HPDE6-E6E7 (cell line): ENCODE measurements at regions not wholly inside any gene's neighbourhood (a gene's known extent, or its start where the extent isn't known, plus 50 kb on each side); places are given as distances from the start of the nearest gene placed in this dataset.

Source experiments
- DNase-seq: peaks from one replicate; pipeline ENCODE4 v3.0.0; 2011; ENCODE audit warnings: missing footprints; ENCODE audit errors: extremely low spot score

DNA sequence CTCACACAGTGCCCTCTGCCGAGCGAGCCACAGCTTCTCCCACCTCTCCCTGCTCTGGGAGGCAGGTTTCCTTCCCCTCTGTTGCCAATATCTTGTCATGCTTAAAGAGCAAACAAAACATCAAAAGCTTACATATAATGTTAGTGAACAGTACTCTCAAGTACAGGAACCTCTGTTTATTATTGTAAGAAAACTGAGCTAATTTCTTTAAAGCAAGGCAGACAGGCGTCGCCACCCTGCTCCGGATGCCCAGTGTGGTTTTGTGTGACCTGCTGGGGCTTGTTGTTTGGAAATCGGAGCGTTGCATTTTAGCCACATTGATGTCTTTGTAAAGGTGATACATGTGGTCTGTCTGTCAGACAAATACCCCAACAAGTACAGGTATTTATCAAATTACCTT, 401.4 kb upstream of the IRX1 start:
- DNase-seq: no peak

DNA sequence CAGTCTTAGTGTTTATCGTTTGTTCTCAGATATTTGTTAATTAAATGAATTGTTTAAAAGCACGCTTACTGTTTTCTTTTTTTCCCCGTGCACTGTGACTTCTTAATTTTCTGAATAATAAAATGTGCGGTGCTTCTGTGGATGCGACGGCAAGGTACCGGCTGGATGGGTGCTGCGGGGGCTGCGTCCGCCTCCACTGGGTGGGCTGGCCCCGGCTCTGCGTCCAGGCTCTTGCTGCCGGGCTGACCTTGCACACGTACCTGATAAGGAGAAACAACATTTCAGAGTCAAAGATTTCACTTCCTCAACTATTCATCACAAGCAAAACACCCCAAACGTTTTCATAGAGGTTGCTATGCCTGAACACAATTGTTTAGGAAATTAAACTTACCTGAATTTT, 404.0 kb upstream of the IRX1 start:
- no peak for DNase-seq

DNA sequence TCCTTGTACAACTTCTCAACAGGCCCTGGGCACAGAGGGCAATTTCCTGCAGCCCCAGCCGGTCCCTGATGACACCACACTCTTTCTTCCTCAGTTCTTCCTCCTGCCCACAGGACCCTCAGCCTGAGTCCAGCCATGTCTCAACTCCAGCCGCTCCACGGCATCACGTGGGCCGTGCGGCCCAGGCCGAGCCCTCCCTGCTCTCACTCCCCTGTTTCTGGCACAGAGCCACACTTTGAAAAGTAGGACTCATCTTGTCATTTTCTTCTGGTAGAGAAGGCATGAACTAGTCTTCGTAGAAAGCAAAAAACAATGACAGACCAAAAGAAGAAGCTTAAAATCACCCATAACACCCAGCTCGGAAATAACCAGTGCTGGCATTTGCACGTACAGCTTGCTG, 404.7 kb upstream of the IRX1 start:
- DNase-seq: no peak

DNA sequence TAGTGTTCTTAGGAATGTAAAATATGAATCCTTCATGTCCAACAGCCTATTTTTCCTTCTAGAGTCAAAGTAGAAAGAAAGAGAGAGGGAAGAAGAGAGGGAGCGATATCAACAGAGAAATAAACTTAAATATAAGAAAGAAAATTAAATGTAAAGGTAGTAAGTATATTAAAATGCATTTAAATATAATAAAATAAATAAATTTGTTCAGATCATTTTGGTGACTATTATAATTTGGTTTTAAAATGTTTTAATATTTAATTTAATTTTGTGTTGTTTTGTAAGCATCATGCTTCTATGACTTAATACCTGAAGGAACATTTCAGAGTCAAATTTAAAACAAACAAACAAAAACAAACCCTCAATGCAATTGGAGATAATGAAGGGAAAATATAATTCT, 405.2 kb upstream of the IRX1 start:
- DNase-seq: no peak

GRCh38 chr5:3187771-3188425, 407.7 kb upstream of the IRX1 start:
- no peak for DNase-seq

- no peak for DNase-seq
These were observed 408.8 kb upstream of the IRX1 start for GRCh38 chr5:3186736-3187405.

- DNase-seq: no peak
These were observed 409.5 kb upstream of the IRX1 start for GRCh38 chr5:3186156-3186555.

DNA sequence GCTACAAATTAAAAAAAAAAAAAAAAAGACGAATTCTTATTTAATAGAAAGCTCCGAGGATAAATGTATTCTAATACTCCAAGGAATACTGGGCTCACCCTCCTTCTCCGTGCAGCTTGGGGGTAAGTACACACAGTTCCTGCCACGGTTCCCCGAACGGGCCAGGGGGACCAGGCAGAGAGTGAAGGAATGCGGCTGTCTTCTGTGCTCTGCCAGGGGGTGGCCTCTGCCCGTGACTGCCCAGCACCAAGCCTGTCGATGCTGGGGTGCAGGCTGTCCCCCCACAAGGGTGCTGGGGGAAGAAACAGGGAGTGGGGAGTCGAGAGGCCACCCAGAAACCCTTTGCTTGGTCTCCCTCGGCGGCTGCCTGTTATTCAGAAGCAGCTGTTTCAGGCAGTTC, 410.1 kb upstream of the IRX1 start:
- no peak for DNase-seq

GRCh38 chr5:3182133-3182876, 413.3 kb upstream of the IRX1 start:
- DNase-seq: no peak

DNA sequence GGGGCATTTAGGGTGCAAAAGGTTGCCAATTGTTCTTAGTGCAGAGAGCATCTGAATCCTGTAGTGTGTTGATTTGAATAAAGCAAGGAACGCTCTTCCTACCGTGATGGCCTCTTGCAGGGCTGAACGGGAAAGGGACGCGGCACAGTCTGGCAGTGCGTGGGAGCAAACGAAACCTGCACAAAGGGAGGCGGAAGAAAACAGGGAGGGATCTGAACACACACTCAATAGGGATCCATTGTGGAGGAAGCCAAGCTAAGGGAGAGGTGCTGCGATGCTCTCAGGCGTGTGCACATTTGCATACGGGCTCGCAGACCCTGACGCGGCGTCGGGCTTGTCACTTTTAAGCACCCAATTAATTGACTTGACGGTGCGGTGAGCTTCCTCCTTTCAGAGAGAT, 414.0 kb upstream of the IRX1 start:
- no peak for DNase-seq

DNA sequence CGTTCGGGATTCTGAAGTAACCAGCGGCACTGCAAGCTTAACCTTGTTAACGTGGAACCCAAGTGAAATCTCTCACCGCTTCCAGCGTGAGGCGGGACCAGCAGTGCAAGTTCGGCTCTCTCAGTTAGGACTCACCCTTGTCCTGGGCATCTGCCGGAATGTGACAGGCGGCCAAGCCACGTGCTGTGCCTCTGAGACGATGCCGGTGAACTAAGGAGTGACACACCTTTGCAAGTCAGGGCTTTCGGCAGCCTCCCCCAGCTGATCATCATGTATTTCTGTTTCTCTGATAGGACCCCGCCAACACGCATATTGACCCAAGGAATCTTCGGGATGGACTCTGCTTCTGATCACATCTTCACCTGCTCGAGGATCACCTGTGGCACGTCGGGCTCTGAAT, 415.0 kb upstream of the IRX1 start:
- DNase-seq: no peak

- DNase-seq: no peak
These were observed 416.4 kb upstream of the IRX1 start for GRCh38 chr5:3179220-3179619.

- DNase-seq: no peak
These were observed 418.3 kb upstream of the IRX1 start for GRCh38 chr5:3177338-3177737.

- DNase-seq: no peak
These were observed 420.2 kb upstream of the IRX1 start for GRCh38 chr5:3175416-3175815.

DNA sequence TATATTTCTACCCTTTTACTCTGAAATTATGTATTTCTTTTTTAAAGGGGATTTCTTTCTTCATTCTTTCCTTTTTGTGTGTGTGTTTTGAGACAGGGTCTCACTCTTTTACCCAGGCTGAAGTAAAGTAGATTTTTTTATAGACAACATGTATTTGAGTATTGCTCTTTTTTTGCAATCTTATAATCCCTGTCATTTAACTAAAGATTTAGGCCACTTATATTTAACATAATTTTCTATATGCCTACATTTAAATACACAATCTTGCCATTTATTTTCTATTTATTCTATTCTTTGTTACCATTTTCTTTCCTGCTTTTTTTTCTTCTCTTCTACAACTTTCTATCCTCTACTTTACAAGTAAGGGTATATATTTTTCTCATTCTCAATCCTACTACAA, 416.0 kb upstream of the IRX2 start:
- no peak for DNase-seq

DNA sequence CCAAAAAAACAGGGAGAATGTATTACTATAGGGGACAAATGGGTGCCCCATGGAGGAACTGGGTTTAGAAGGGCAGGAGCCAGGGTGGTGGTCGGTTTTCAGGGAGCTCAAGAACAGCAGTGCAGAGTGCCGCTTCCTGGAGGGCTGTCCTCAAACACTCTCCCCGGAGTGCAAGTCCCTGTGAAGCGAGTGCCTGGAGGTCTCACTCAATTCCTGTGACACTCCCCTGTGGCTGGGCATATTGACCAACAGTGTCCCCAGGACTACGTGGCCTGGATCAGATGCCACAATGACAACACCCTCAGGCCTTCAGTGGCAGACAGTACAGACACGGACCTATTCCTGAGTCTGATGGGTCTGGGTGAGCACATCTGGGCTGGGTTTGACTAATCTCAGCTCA, 412.1 kb upstream of the IRX2 start:
- no peak for DNase-seq

DNA sequence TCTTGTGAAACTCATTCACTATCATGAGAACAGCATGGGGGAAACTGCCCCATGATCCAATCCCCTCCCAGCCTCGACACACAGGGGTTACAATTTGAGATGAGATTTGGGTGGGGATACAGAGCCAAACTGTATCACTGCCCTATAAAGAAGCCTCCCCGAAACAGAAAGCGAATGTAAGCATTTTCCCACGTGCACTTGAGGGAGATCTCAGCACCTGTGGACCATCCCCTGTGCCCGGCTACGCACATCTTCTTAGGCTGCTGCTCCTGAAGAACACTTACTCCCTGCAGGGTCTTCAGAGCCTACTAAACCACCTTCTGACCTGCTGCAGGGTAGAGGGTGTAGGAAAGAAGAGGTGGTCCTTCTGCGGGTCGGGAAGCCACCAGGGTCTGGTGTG, 410.2 kb upstream of the IRX2 start:
- no peak for DNase-seq

DNA sequence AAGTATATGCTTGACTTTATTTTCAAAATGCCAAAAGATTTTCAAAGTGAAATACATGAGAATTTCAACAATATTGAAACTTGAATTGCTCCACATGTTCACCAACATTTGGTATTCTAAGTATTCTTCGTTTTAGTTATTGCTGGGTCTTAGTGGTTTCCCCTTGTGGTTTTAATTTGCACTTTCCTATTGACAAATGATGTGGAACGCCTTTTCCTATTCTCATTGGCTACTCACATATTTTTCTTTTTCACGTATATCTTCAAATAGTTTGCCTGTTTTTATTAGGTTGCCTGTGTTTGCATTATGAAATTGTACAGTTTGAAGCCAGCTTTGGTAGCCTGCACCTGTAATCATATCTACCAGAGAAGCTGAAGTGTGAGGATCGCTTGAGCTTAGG, 405.7 kb upstream of the IRX2 start:
- no peak for DNase-seq

- DNase-seq: no peak
These were observed 404.2 kb upstream of the IRX2 start for GRCh38 chr5:3155717-3156116.

GRCh38 chr5:3155046-3155445, 403.6 kb upstream of the IRX2 start:
- no peak for DNase-seq

DNA sequence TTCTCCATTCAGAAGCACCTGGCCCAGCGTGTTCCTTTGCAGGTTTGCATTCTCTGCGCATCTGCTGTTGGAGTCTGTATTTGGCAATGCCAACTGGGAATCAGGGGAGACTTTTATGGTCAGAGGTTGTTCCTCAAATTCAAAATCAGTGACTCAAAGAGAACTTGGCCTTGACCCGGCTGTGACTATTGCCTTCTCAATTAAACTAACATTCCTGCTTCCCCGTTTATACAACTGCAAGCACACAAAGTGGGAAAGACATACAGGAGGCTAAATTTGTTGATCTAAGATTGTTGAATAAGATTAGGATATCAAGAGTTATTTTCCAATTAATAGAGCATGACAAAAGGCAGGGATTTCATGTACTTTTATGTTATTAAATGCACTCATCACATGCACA, 402.4 kb upstream of the IRX2 start:
- DNase-seq: no peak

DNA sequence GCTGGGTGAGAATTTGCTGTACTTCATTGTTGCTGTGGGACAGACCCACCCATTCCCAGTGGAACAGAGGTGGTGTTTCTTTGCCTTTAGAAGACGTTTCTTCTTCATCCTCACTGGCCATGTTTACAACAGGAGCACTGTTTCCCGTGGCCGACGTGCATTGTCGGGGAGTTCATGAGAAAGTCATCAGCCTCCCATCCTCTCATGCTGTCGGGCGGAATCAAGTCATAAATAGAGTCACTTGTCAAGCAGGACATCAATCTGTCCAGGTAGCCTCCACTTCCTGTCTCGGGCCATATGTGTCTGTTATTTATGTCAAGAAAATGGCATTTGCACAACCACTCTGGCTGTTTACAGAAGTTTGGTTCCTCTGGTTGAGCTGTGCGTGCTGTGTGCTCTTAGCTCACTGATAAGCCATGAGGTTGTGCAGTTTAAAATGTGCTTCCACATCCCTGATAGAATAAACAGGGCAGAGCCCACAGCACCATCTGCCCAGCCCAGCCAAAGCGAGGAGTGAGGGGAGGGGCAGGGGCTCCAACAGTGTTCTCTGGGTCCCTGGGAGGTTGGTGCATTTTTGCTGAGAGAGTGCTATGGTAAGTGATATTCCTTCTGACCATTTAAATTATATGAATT, 401.9 kb upstream of the IRX2 start:
- no peak for DNase-seq

DNA sequence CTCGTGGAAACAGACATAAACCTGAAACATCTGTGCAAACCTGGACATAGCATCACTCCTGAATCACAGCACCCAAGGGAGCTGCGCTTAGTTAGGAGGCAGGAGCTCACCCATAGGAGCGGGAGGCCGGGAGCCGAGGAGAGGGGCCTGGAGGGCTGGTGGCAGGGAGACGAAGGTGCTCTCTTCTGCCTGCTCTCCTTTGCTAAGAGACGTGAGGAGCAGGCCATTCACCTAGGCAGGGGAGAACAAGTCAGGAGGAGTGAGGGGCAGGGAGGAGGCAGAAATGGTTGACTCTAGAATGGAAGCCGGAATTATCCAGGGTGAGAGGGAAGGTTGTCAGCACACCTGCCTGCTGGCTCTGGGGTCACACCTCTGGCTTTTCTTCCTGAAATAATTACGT, 398.4 kb upstream of the IRX2 start:
- DNase-seq: no peak
